ENCODE measurements at regions not wholly inside any gene's neighbourhood (a gene's known extent, or its start where the extent isn't known, plus 50 kb on each side); places are given as distances from the start of the nearest gene placed in this dataset.
A peak's percentile ranks its signal among the peaks of the same experiment; 100 is the strongest.

GRCh38 chr5:136526791-136527190 is 161.4 kb upstream of the TRPC7 start:
- no peak for DNase-seq

GRCh38 chr5:136526021-136526420 is 160.7 kb upstream of the TRPC7 start:
- no peak for DNase-seq

GRCh38 chr5:136525597-136525996 is 160.3 kb upstream of the TRPC7 start:
- DNase-seq: no peak

GRCh38 chr5:136522217-136522956 is 157.0 kb upstream of the TRPC7 start:
- DNase-seq: no peak

- no peak for DNase-seq
Measured at GRCh38 chr5:136521696-136522095, 156.4 kb upstream of the TRPC7 start.

GRCh38 chr5:136518814-136519213 is 153.5 kb upstream of the TRPC7 start:
- no peak for DNase-seq

GRCh38 chr5:136518174-136518573 is 152.8 kb upstream of the TRPC7 start:
- no peak for DNase-seq

GRCh38 chr5:136517755-136518154 is 152.4 kb upstream of the TRPC7 start:
- DNase-seq: no peak

- DNase-seq: no peak
Measured at GRCh38 chr5:136516637-136517036, 151.3 kb upstream of the TRPC7 start.

- DNase-seq: no peak
Measured at GRCh38 chr5:136513430-136513829, 148.1 kb upstream of the TRPC7 start.

- no peak for DNase-seq
Measured at GRCh38 chr5:136511046-136511445, 145.7 kb upstream of the TRPC7 start.

- no peak for DNase-seq
Measured at GRCh38 chr5:136510481-136510880, 145.1 kb upstream of the TRPC7 start.

GRCh38 chr5:136506131-136506530 is 140.8 kb upstream of the TRPC7 start:
- DNase-seq: no peak

- DNase-seq: no peak
Measured at GRCh38 chr5:136501133-136501532, 135.8 kb upstream of the TRPC7 start.

- no peak for DNase-seq
Measured at GRCh38 chr5:136492587-136492986, 127.2 kb upstream of the TRPC7 start.

GRCh38 chr5:136491806-136492205 is 126.5 kb upstream of the TRPC7 start:
- no peak for DNase-seq

GRCh38 chr5:136484808-136485325 is 119.5 kb upstream of the TRPC7 start:
- no peak for DNase-seq

- peak in 1 of 3 experiments; percentile 39 for DNase-seq
Measured at GRCh38 chr5:136482206-136482605, 116.9 kb upstream of the TRPC7 start.

GRCh38 chr5:136474466-136474865 is 109.1 kb upstream of the TRPC7 start:
- no peak for DNase-seq

GRCh38 chr5:136467632-136468031 is 102.3 kb upstream of the TRPC7 start:
- no peak for DNase-seq

- DNase-seq: no peak
Measured at GRCh38 chr5:136466041-136466415, 100.7 kb upstream of the TRPC7 start.

GRCh38 chr5:136458481-136458880 is 93.1 kb upstream of the TRPC7 start:
- DNase-seq: no peak

- peak; percentile 36 to 80 (median 50) for DNase-seq
Measured at GRCh38 chr5:136457390-136458013, 92.2 kb upstream of the TRPC7 start.

GRCh38 chr5:136455409-136455808 is 90.1 kb upstream of the TRPC7 start:
- no peak for DNase-seq

Measured in NCI-H1417 (cell line).